HEK293 (cell line): ENCODE measurements at regions not wholly inside any gene's neighbourhood (a gene's known extent, or its start where the extent isn't known, plus 50 kb on each side); places are given as distances from the start of the nearest gene placed in this dataset.

Experiments used
- CTCF ChIA-PET: fragments of 350-600 bp; formaldehyde crosslinking; extraction: SDS; loops from one replicate; lab custom pipeline; 2021; ENCODE audit warnings: antibody characterized with exemption; lab: Yijun Ruan, JAX
- POLR2A ChIA-PET: fragments of 300-600 bp; formaldehyde crosslinking; extraction: SDS; loops from one replicate; lab custom pipeline; 2020; ENCODE audit warnings: antibody characterized with exemption, inconsistent platforms; lab: Yijun Ruan, JAX
- H3K27ac ChIP-seq: fragments of 200-500 bp; sonication (Bioruptor generic); 2 replicates; pipeline ENCODE4 v1.5.1; 2014; ENCODE audit warnings: low read depth, low read length, control low read depth, inconsistent platforms; ENCODE audit errors: extremely low read depth
- H3K36me3 ChIP-seq, 2 experiments: fragments of 200-500 bp in 1 of 2; sonication (Bioruptor generic) in 1 of 2; 1 replicate in 1 of 2; 2 replicates in 1 of 2; pipeline ENCODE4 v1.5.1; 2014 to 2017; ENCODE audit warnings: inconsistent platforms in 2 of 2, low read length in 2 of 2; ENCODE audit not compliant: control insufficient read depth in 2 of 2, insufficient read depth in 1 of 2
- H3K4me1 ChIP-seq: fragments of 200-500 bp; sonication (Bioruptor generic); 2 replicates; pipeline ENCODE4 v1.5.1; 2014; ENCODE audit warnings: mild to moderate bottlenecking, low read length, inconsistent platforms; ENCODE audit not compliant: control insufficient read depth, insufficient read depth
- H3K4me3 ChIP-seq: 2 replicates; pipeline ENCODE4 v1.5.1; 2011; ENCODE audit warnings: low read depth, mild to moderate bottlenecking, control low read depth, low read length, moderate library complexity
- H3K9me3 ChIP-seq: fragments of 200-500 bp; sonication (Bioruptor generic); 2 replicates; pipeline ENCODE4 v1.5.1; 2014; ENCODE audit warnings: low read depth, low read length, inconsistent platforms; ENCODE audit not compliant: control insufficient read depth, insufficient read depth
- BCL11A ChIP-seq: fragments of 450-650 bp; formaldehyde crosslinking; IDR thresholded peaks from 2 replicates; pipeline ENCODE4 v1.5.1; 2016; ENCODE audit warnings: low read depth, missing biosample characterization, missing genetic modification characterization
- BCL11B ChIP-seq: fragments of 450-650 bp; formaldehyde crosslinking; IDR thresholded peaks from 2 replicates; pipeline ENCODE4 v1.5.1; 2016; ENCODE audit warnings: low read depth, missing biosample characterization, missing genetic modification characterization
- EGR2 ChIP-seq: fragments of 450-650 bp; formaldehyde crosslinking; IDR thresholded peaks from 2 replicates; pipeline ENCODE4 v1.5.1; 2016; ENCODE audit warnings: low read depth, missing biosample characterization, missing genetic modification characterization
- GLI2 ChIP-seq: fragments of 450-650 bp; formaldehyde crosslinking; IDR thresholded peaks from 2 replicates; pipeline ENCODE4; 2017; ENCODE audit warnings: missing biosample characterization, missing genetic modification characterization, low read depth, borderline replicate concordance
- INSM2 ChIP-seq: fragments of 450-650 bp; formaldehyde crosslinking; IDR thresholded peaks from 2 replicates; pipeline ENCODE4 v1.5.1; 2016; ENCODE audit warnings: missing biosample characterization, missing genetic modification characterization
- PBX3 ChIP-seq: sonication (generic); formaldehyde crosslinking; IDR thresholded peaks from 2 replicates; pipeline ENCODE4 v1.8.1; 2022; ENCODE audit warnings: mild to moderate bottlenecking, moderate library complexity, missing genetic modification reagents
- PRDM10 ChIP-seq: fragments of 450-650 bp; formaldehyde crosslinking; IDR thresholded peaks from 2 replicates; pipeline ENCODE4 v1.5.1; 2016; ENCODE audit warnings: missing biosample characterization, missing genetic modification characterization
- SCRT1 ChIP-seq: fragments of 450-650 bp; formaldehyde crosslinking; IDR thresholded peaks from 2 replicates; pipeline ENCODE4 v1.5.1; 2016; ENCODE audit warnings: missing biosample characterization, missing genetic modification characterization, borderline replicate concordance
- SP3 ChIP-seq: fragments of 450-650 bp; formaldehyde crosslinking; IDR thresholded peaks from 2 replicates; pipeline ENCODE4 v1.5.1; 2016; ENCODE audit warnings: missing biosample characterization, missing genetic modification characterization
- ZBTB26 ChIP-seq: fragments of 450-650 bp; formaldehyde crosslinking; optimal IDR thresholded peaks from 2 replicates; pipeline ENCODE3; 2016; ENCODE audit warnings: missing biosample characterization, mild to moderate bottlenecking, missing genetic modification characterization
- ZNF2 ChIP-seq: fragments of 450-650 bp; formaldehyde crosslinking; IDR thresholded peaks from 2 replicates; pipeline ENCODE4 v1.5.1; 2016; ENCODE audit warnings: missing biosample characterization, missing genetic modification characterization
- ZNF211 ChIP-seq: fragments of 450-650 bp; formaldehyde crosslinking; IDR thresholded peaks from 2 replicates; pipeline ENCODE4 v1.5.1; 2016; ENCODE audit warnings: low read depth, missing biosample characterization, missing genetic modification characterization
- ZNF214 ChIP-seq: fragments of 450-650 bp; formaldehyde crosslinking; IDR thresholded peaks from 2 replicates; pipeline ENCODE4 v1.5.1; 2017; ENCODE audit warnings: missing biosample characterization, mild to moderate bottlenecking, missing genetic modification characterization, borderline replicate concordance
- ZNF398 ChIP-seq: fragments of 450-650 bp; formaldehyde crosslinking; IDR thresholded peaks from 2 replicates; pipeline ENCODE4 v1.5.1; 2017; ENCODE audit warnings: missing biosample characterization, missing genetic modification characterization
- ZNF449 ChIP-seq: fragments of 450-650 bp; formaldehyde crosslinking; IDR thresholded peaks from 2 replicates; pipeline ENCODE4 v1.5.1; 2017; ENCODE audit warnings: missing biosample characterization, mild to moderate bottlenecking, missing genetic modification characterization, moderate library complexity
- ZNF518A ChIP-seq: fragments of 450-650 bp; formaldehyde crosslinking; conservative IDR thresholded peaks from 2 replicates; pipeline ENCODE4 v1.5.1; 2016; ENCODE audit warnings: low read depth, missing biosample characterization, missing genetic modification characterization
- ZNF548 ChIP-seq: fragments of 450-650 bp; formaldehyde crosslinking; IDR thresholded peaks from 2 replicates; pipeline ENCODE4 v1.5.1; 2016; ENCODE audit warnings: missing biosample characterization, missing genetic modification characterization
- ZNF560 ChIP-seq: fragments of 450-650 bp; formaldehyde crosslinking; IDR thresholded peaks from 2 replicates; pipeline ENCODE4 v1.5.1; 2017; ENCODE audit warnings: missing biosample characterization, missing genetic modification characterization, borderline replicate concordance
- ZSCAN16 ChIP-seq: fragments of 450-650 bp; formaldehyde crosslinking; IDR thresholded peaks from 2 replicates; pipeline ENCODE4 v1.5.1; 2016; ENCODE audit warnings: missing biosample characterization, missing genetic modification characterization

- Histone ChIP-seq H3K4me3 (no peak overlapping the region), H3K27ac (no peak overlapping the region)
- no peak for TF ChIP-seq EGR2 (tag by site-specific recombination)
- TF ChIP-seq ZNF449 (tag by site-specific recombination), result no peak
- TF ChIP-seq BCL11A (tag by site-specific recombination), result no peak
- TF ChIP-seq ZNF2 (tag by site-specific recombination), result no peak
- no peak for TF ChIP-seq PBX3 (CRISPR knock-in tag)
- TF ChIP-seq GLI2 (tag by site-specific recombination), result no peak
- no peak for TF ChIP-seq ZBTB26 (tag by site-specific recombination)
- no peak for TF ChIP-seq INSM2 (tag by site-specific recombination)
- no peak for TF ChIP-seq ZNF398 (tag by site-specific recombination)
- no peak for TF ChIP-seq SCRT1 (tag by site-specific recombination)
- no peak for TF ChIP-seq SP3 (tag by site-specific recombination)
- no peak for TF ChIP-seq PRDM10 (tag by site-specific recombination)
- TF ChIP-seq ZNF548, result no peak
- TF ChIP-seq ZNF560 (tag by site-specific recombination), result no peak
- no peak for TF ChIP-seq BCL11B (tag by site-specific recombination)
- TF ChIP-seq ZNF518A (tag by site-specific recombination), result no peak
- no peak for TF ChIP-seq ZNF214 (tag by site-specific recombination)
- no peak for TF ChIP-seq ZSCAN16 (tag by site-specific recombination)
- TF ChIP-seq ZNF211, result no peak
Measured at GRCh38 chr11:128053981-128054931, 533.1 kb downstream of the ETS1 start.

More at GRCh38 chr11:128053981-128054931, 533.1 kb downstream of the ETS1 start:
- Histone ChIP-seq H3K4me1 (peaks cover 11% of the 10 kb centered on the region), H3K36me3 (no peaks in the 10 kb centered on the region), H3K9me3 (no peaks in the 10 kb centered on the region)
- POLR2A ChIA-PET, result no interaction called here
- CTCF ChIA-PET, result interaction anchor here (1.1 to 1.4 kb wide), 2 partner anchors 103 to 117 kb away, joined by 6 read pairs; no protein-coding TSS in a partner anchor
